Mammary epithelial cell (primary cell): ENCODE measurements at regions not wholly inside any gene's neighbourhood (a gene's known extent, or its start where the extent isn't known, plus 50 kb on each side); places are given as distances from the start of the nearest gene placed in this dataset.

Experiments
- EZH2 ChIP-seq: IDR thresholded peaks from 2 replicates; pipeline ENCODE4 v1.6.1; 2012; ENCODE audit warnings: low read length, inconsistent platforms, borderline replicate concordance
- TF ChIP-seq, protein P1 (sequence below), 2 donors: IDR thresholded peaks in 1 of 2; conservative IDR thresholded peaks in 1 of 2; 2 replicates each; pipeline ENCODE4 v1.5.1; 2011 to 2012; ENCODE audit warnings: inconsistent platforms in 2 of 2, low read length in 2 of 2, mild to moderate bottlenecking in 2 of 2, control low read depth in 1 of 2, low read depth in 1 of 2; ENCODE audit not compliant: insufficient read depth in 1 of 2; ENCODE audit errors: extremely low read depth in 1 of 2

DNA sequence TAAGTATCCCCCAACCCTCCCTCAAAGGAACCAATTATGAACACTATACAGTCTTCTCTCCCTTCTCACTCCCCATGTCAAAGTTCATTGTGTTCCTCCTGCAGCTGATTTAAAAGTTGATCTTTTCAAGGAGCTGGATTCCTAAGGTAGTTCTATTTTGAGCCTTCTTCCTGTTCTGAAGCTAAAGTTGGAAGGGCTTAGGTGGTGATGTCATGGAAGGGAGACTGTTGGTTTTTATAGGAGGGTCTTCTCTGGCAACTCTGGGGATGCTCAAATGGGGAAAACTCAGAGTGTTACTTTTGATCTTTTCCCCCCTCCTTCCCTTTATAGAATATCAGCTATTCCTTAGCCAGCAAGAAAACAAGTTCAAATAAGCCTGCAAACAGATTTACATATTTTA, 83.0 kb upstream of the AK4 start:
- TF ChIP-seq, protein P1, sequence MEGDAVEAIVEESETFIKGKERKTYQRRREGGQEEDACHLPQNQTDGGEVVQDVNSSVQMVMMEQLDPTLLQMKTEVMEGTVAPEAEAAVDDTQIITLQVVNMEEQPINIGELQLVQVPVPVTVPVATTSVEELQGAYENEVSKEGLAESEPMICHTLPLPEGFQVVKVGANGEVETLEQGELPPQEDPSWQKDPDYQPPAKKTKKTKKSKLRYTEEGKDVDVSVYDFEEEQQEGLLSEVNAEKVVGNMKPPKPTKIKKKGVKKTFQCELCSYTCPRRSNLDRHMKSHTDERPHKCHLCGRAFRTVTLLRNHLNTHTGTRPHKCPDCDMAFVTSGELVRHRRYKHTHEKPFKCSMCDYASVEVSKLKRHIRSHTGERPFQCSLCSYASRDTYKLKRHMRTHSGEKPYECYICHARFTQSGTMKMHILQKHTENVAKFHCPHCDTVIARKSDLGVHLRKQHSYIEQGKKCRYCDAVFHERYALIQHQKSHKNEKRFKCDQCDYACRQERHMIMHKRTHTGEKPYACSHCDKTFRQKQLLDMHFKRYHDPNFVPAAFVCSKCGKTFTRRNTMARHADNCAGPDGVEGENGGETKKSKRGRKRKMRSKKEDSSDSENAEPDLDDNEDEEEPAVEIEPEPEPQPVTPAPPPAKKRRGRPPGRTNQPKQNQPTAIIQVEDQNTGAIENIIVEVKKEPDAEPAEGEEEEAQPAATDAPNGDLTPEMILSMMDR (conservative IDR thresholded peaks at IDR 0.05 in 1 of 2, IDR thresholded peaks at IDR 0.05 in 1 of 2; ENCODE audit: extremely low read depth in 1 of 2, insufficient read depth in 1 of 2, low read depth in 1 of 2, low read length in 2 of 2), result no peak
- TF ChIP-seq EZH2, result no peak
